ENCODE measurements at regions not wholly inside any gene's neighbourhood (a gene's known extent, or its start where the extent isn't known, plus 50 kb on each side); places are given as distances from the start of the nearest gene placed in this dataset.

DNA sequence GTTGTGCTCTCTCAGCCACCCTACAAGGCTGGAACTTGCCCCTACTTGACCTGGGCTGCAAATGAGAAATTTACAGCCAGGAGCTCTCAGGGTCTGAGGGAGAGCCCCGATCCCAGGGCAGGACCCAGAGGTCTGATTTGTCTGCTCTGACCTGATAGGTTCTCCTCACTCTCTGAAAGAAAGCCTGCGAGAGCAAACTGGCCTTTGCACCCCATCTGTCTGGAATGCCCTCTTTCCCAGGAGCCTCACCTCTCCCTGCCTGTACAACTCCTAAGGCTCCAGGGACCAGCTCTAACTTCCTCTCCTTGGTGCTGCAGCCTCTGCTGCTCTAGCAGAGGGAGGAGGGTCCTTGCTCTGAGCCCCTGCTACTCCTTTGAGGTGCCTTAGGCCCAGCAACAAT, 137.8 kb downstream of the UQCRFS1 start:
- Mint-ChIP-seq H3K4me3 (no peak overlapping the region), H3K27ac (no peak overlapping the region), H3K4me1 (no peaks in the 10 kb centered on the region), H3K9me3 (no peaks in the 10 kb centered on the region), H3K27me3 (no peaks in the 10 kb centered on the region), H3K36me3 (no peaks in the 10 kb centered on the region)
- DNase-seq = no peak
- no peak overlapping the region for H3K27ac ChIP-seq (ENCODE audit: low read depth, low read length)
- intact Hi-C loops (cut with micrococcal nuclease) = no loop called here
- no peaks in the 10 kb centered on the region for H3K4me1 ChIP-seq (ENCODE audit: insufficient read depth, low read length)
- H3K27me3 ChIP-seq (ENCODE audit: insufficient read depth, low read length) = no peaks in the 10 kb centered on the region
- no peaks in the 10 kb centered on the region for H3K9me3 ChIP-seq (ENCODE audit: control insufficient read depth in 1 of 2, low read length in 2 of 2)
- H3K4me3 ChIP-seq (ENCODE audit: low read length in 2 of 2) = no peak overlapping the region
- ChIA-PET CTCF (ENCODE audit: partially characterized antibody) (no interaction called here), POLR2A (ENCODE audit: partially characterized antibody) (no interaction called here)
- H3K36me3 ChIP-seq (ENCODE audit: insufficient read depth, low read length) = no peaks in the 10 kb centered on the region

- POLR2A ChIA-PET (ENCODE audit: partially characterized antibody) = no interaction called here
- no peak for DNase-seq
Observed at GRCh38 chr19:29074579-29074978, 138.4 kb downstream of the UQCRFS1 start.

DNA sequence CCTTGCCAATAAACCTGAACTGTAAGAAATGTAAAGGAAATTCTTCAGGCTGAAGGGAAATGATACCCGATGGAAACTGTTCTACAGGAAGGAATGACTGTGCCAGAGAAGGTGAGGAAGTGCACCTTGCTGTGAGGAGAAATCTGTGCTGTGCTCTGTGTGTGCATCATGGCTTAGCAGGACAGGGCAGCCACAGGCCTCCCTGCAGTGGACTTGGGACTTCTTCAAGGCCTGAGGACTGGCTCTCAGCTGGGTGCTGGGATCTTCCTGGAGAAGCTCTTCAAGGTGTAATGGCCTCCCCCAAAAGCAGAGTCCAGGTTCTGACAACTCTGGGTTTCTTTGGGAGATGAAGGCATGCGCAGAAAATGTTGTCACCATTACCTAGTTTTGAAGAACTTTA, 145.1 kb downstream of the UQCRFS1 start:
- peaks cover 0 to 7% (median 2%) of the 10 kb centered on the region in 8 donors for H3K9me3 Mint-ChIP-seq
- no peak overlapping the region for H3K4me3 Mint-ChIP-seq
- peaks cover 2 to 8% of the 10 kb centered on the region in 2 donors for H3K27me3 Mint-ChIP-seq
- H3K36me3 Mint-ChIP-seq = no peaks in the 10 kb centered on the region
- Histone ChIP-seq H3K4me3 (ENCODE audit: low read length in 2 of 2) (no peak overlapping the region), H3K36me3 (ENCODE audit: insufficient read depth, low read length) (no peaks in the 10 kb centered on the region), H3K27ac (ENCODE audit: low read depth, low read length) (no peak overlapping the region), H3K27me3 (ENCODE audit: insufficient read depth, low read length) (no peaks in the 10 kb centered on the region), H3K4me1 (ENCODE audit: insufficient read depth, low read length) (no peaks in the 10 kb centered on the region), H3K9me3 (ENCODE audit: control insufficient read depth in 1 of 2, low read length in 2 of 2) (no peaks in the 10 kb centered on the region)
- ChIA-PET CTCF (ENCODE audit: partially characterized antibody) (no interaction called here), POLR2A (ENCODE audit: partially characterized antibody) (no interaction called here)
- H3K4me1 Mint-ChIP-seq = no peaks in the 10 kb centered on the region
- no peak for DNase-seq
- intact Hi-C loops (cut with micrococcal nuclease) = no loop called here
- no peak overlapping the region for H3K27ac Mint-ChIP-seq

More at GRCh38 chr19:29074579-29074978, 138.4 kb downstream of the UQCRFS1 start:
- H3K27me3 ChIP-seq (ENCODE audit: insufficient read depth, low read length) = no peaks in the 10 kb centered on the region
- no peak overlapping the region for H3K27ac ChIP-seq (ENCODE audit: low read depth, low read length)
- intact Hi-C loops (cut with micrococcal nuclease) = no loop called here
- no peak overlapping the region for H3K4me3 Mint-ChIP-seq
- no peak overlapping the region for H3K27ac Mint-ChIP-seq
- H3K9me3 Mint-ChIP-seq = no peaks in the 10 kb centered on the region
- H3K4me1 Mint-ChIP-seq = no peaks in the 10 kb centered on the region
- no peak overlapping the region for H3K4me3 ChIP-seq (ENCODE audit: low read length in 2 of 2)
- no peaks in the 10 kb centered on the region for H3K36me3 Mint-ChIP-seq
- no peaks in the 10 kb centered on the region for H3K27me3 Mint-ChIP-seq
- H3K9me3 ChIP-seq (ENCODE audit: control insufficient read depth in 1 of 2, low read length in 2 of 2) = no peaks in the 10 kb centered on the region
- CTCF ChIA-PET (ENCODE audit: partially characterized antibody) = no interaction called here
- H3K36me3 ChIP-seq (ENCODE audit: insufficient read depth, low read length) = no peaks in the 10 kb centered on the region
- H3K4me1 ChIP-seq (ENCODE audit: insufficient read depth, low read length) = no peaks in the 10 kb centered on the region

- intact Hi-C loops (cut with micrococcal nuclease) = no loop called here
- H3K27ac ChIP-seq (ENCODE audit: low read depth, low read length) = no peak overlapping the region
- H3K4me3 ChIP-seq (ENCODE audit: low read length in 2 of 2) = no peak overlapping the region
- ChIA-PET CTCF (ENCODE audit: partially characterized antibody) (no interaction called here), POLR2A (ENCODE audit: partially characterized antibody) (no interaction called here)
- no peaks in the 10 kb centered on the region for H3K27me3 ChIP-seq (ENCODE audit: insufficient read depth, low read length)
- no peaks in the 10 kb centered on the region for H3K9me3 ChIP-seq (ENCODE audit: control insufficient read depth in 1 of 2, low read length in 2 of 2)
- peaks cover 0 to 12% (median 2%) of the 10 kb centered on the region in 8 donors for H3K9me3 Mint-ChIP-seq
- H3K36me3 ChIP-seq (ENCODE audit: insufficient read depth, low read length) = no peaks in the 10 kb centered on the region
- H3K4me1 Mint-ChIP-seq = no peaks in the 10 kb centered on the region
- H3K27ac Mint-ChIP-seq = no peak overlapping the region
- H3K4me1 ChIP-seq (ENCODE audit: insufficient read depth, low read length) = no peaks in the 10 kb centered on the region
- no peak overlapping the region for H3K4me3 Mint-ChIP-seq
- H3K27me3 Mint-ChIP-seq = peaks cover 5 to 7% of the 10 kb centered on the region in 2 donors
- DNase-seq = no peak
- H3K36me3 Mint-ChIP-seq = no peaks in the 10 kb centered on the region
Observed at GRCh38 chr19:29062475-29063435, 150.2 kb downstream of the UQCRFS1 start.

GRCh38 chr19:29060813-29061364, 152.1 kb downstream of the UQCRFS1 start:
- Mint-ChIP-seq H3K36me3 (no peaks in the 10 kb centered on the region), H3K9me3 (peaks cover 0 to 5% (median 0%) of the 10 kb centered on the region in 8 donors), H3K4me3 (no peak overlapping the region), H3K27me3 (peaks cover 5 to 7% of the 10 kb centered on the region in 2 donors), H3K4me1 (no peaks in the 10 kb centered on the region), H3K27ac (peak overlapping the region in 1 of 7 donors; percentile 10)
- Histone ChIP-seq H3K27me3 (ENCODE audit: insufficient read depth, low read length) (no peaks in the 10 kb centered on the region), H3K9me3 (ENCODE audit: control insufficient read depth in 1 of 2, low read length in 2 of 2) (no peaks in the 10 kb centered on the region), H3K4me3 (ENCODE audit: low read length in 2 of 2) (no peak overlapping the region), H3K36me3 (ENCODE audit: insufficient read depth, low read length) (no peaks in the 10 kb centered on the region), H3K4me1 (ENCODE audit: insufficient read depth, low read length) (no peaks in the 10 kb centered on the region), H3K27ac (ENCODE audit: low read depth, low read length) (no peak overlapping the region)
- POLR2A ChIA-PET (ENCODE audit: partially characterized antibody) = no interaction called here
- intact Hi-C loops (cut with micrococcal nuclease) = no loop called here
- CTCF ChIA-PET (ENCODE audit: partially characterized antibody) = no interaction called here
- no peak for DNase-seq

DNA sequence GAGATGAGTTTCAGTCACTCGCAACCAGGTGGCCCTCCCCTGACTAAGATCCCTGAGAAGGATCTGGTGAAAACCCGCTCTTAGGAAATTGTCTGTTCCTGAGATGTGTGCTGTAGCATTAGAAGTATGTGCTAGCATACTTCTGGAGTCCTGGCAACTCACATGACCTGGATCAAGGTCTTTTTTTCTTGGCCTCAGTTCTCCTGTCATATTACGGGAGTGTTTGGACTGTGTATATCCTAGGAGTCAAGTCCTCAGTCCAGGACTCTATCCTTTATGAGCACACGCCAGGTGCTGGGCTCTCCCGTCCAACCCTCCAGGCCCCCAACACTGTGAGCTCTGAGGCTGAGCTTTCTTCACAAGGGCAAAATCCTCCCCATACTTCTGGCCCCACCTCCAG, 156.4 kb downstream of the UQCRFS1 start:
- Histone ChIP-seq H3K4me3 (ENCODE audit: low read length in 2 of 2) (no peak overlapping the region), H3K27ac (ENCODE audit: low read depth, low read length) (no peak overlapping the region), H3K36me3 (ENCODE audit: insufficient read depth, low read length) (no peaks in the 10 kb centered on the region), H3K4me1 (ENCODE audit: insufficient read depth, low read length) (no peaks in the 10 kb centered on the region), H3K9me3 (ENCODE audit: control insufficient read depth in 1 of 2, low read length in 2 of 2) (no peaks in the 10 kb centered on the region), H3K27me3 (ENCODE audit: insufficient read depth, low read length) (no peaks in the 10 kb centered on the region)
- Mint-ChIP-seq H3K4me3 (no peak overlapping the region), H3K27ac (no peak overlapping the region), H3K27me3 (peaks cover 0 to 2% of the 10 kb centered on the region in 2 donors), H3K36me3 (no peaks in the 10 kb centered on the region), H3K9me3 (peaks cover 0 to 5% (median 0%) of the 10 kb centered on the region in 8 donors), H3K4me1 (no peaks in the 10 kb centered on the region)
- POLR2A ChIA-PET (ENCODE audit: partially characterized antibody) = no interaction called here
- intact Hi-C loops (cut with micrococcal nuclease) = no loop called here
- CTCF ChIA-PET (ENCODE audit: partially characterized antibody) = no interaction called here
- no peak for DNase-seq

DNA sequence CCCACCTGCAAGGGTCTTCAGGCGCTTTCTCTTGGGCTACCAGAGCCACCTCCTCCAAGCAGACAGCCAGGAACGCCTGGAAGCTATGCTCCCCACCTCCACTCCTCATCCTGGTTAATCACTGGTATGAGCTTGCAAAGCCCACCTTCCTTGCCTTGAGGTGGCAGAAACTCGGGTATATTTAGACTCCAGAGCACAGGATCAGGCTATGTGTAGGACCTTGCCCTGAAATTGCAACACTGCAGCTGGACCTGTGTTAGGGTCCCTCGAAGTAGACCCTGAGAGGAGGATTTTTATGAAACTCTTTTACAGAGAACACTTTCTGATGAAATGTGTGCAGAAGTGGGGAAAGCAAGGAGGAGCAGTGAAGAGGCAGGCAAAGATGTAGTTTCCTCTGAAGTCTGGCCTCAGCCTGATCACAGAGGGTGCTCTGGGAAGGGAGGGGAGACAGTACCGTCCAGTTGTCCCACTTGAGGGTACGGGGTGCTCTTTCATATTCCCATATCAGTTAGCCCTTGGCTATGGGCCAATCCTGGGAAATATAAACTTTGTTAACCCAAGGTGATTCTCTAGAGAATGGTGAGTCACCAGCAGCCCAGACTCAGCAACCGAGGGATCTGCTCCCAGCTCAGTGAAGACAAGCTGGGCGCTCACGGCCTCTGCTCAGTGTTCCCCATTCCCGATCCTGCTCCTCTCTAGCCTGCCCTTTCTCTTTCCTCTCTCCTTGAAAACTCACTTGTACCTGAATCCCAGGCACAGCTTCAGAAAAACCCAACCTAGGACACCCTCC, 157.9 kb downstream of the UQCRFS1 start:
- Histone ChIP-seq H3K4me3 (ENCODE audit: low read length in 2 of 2) (no peak overlapping the region), H3K9me3 (ENCODE audit: control insufficient read depth in 1 of 2, low read length in 2 of 2) (no peaks in the 10 kb centered on the region), H3K4me1 (ENCODE audit: insufficient read depth, low read length) (no peaks in the 10 kb centered on the region), H3K27ac (ENCODE audit: low read depth, low read length) (no peak overlapping the region), H3K36me3 (ENCODE audit: insufficient read depth, low read length) (no peaks in the 10 kb centered on the region), H3K27me3 (ENCODE audit: insufficient read depth, low read length) (no peaks in the 10 kb centered on the region)
- no peak overlapping the region for H3K27ac Mint-ChIP-seq
- POLR2A ChIA-PET (ENCODE audit: partially characterized antibody) = no interaction called here
- CTCF ChIA-PET (ENCODE audit: partially characterized antibody) = no interaction called here
- H3K4me1 Mint-ChIP-seq = no peaks in the 10 kb centered on the region
- no peaks in the 10 kb centered on the region for H3K36me3 Mint-ChIP-seq
- H3K4me3 Mint-ChIP-seq = no peak overlapping the region
- H3K9me3 Mint-ChIP-seq = peaks cover 0 to 3% (median 0%) of the 10 kb centered on the region in 8 donors
- no peaks in the 10 kb centered on the region for H3K27me3 Mint-ChIP-seq
- DNase-seq = no peak
- intact Hi-C loops (cut with micrococcal nuclease) = no loop called here
